IgD-negative memory B cell (primary cell): ENCODE measurements at regions not wholly inside any gene's neighbourhood (a gene's known extent, or its start where the extent isn't known, plus 50 kb on each side); places are given as distances from the start of the nearest gene placed in this dataset.

Experiments used
- H3K27ac Mint-ChIP-seq, 3 donors: one replicate each; pipeline ENCODE4 v1.8.0; 2020 to 2022; ENCODE audit warnings: mild to moderate bottlenecking in 3 of 3, mixed read lengths in 3 of 3, moderate library complexity in 1 of 3
- H3K27me3 Mint-ChIP-seq: one replicate; pipeline ENCODE4 v1.8.0; 2021; ENCODE audit warnings: mixed read lengths
- H3K36me3 Mint-ChIP-seq: one replicate; pipeline ENCODE4 v1.8.0; 2020; ENCODE audit warnings: mild to moderate bottlenecking, mixed read lengths
- H3K4me1 Mint-ChIP-seq, 3 donors: one replicate each; pipeline ENCODE4 v1.8.0; 2020 to 2022; ENCODE audit warnings: mixed read lengths in 3 of 3, mild to moderate bottlenecking in 1 of 3
- H3K4me3 Mint-ChIP-seq, 4 donors: one replicate each; pipeline ENCODE4 v1.8.0; 2020 to 2022; ENCODE audit warnings: mild to moderate bottlenecking in 4 of 4, mixed read lengths in 4 of 4, moderate library complexity in 3 of 4
- H3K9me3 Mint-ChIP-seq, 3 donors: one replicate each; pipeline ENCODE4 v1.8.0; 2020 to 2021; ENCODE audit warnings: mixed read lengths in 3 of 3, mild to moderate bottlenecking in 1 of 3

DNA sequence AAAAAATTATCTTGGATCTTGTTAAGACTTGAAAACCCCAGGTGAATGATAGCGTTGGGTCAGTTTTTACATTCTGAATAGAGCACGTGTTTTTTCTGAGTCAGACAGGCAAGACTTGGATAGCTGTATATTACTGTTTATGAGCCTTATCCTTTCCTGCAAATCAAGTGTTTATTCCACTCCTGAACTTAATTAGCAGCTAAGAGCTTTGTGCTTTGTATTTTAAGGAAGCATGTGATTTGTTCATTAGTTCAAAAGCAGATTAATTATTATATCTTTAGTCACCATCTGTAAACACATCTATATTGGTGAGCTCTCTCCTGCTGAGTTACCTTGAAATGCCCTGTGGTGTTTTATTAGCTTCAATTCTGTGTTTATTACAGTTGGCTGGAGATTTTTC is 98.6 kb upstream of the PRPS1L1 start:
- Mint-ChIP-seq H3K36me3 (no peaks in the 10 kb centered on the region), H3K9me3 (no peaks in the 10 kb centered on the region), H3K27me3 (peaks cover 2% of the 10 kb centered on the region), H3K4me3 (no peak overlapping the region), H3K4me1 (no peaks in the 10 kb centered on the region), H3K27ac (no peak overlapping the region)

DNA sequence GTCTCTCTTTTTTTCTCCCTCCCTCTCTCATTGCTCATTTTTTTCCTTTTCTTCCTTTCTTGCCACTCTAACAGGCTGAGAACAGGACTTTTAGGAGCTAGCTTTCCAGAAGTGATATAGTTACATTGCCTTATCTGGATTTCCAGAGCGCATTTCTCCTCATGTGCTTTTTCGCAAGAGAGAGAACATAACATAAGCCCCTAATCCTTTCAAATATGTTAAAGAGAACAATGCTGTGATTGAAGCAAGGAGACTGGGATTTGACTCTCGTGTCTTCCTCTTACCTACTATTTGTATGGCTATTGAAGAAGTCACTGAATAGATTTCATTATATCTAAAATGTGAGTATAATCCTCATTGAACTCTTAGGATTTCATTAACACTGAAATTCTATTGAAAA is 101.2 kb upstream of the PRPS1L1 start:
- no peaks in the 10 kb centered on the region for H3K36me3 Mint-ChIP-seq
- no peaks in the 10 kb centered on the region for H3K9me3 Mint-ChIP-seq
- no peaks in the 10 kb centered on the region for H3K4me1 Mint-ChIP-seq
- no peak overlapping the region for H3K27ac Mint-ChIP-seq
- peaks cover 2% of the 10 kb centered on the region for H3K27me3 Mint-ChIP-seq
- no peak overlapping the region for H3K4me3 Mint-ChIP-seq

DNA sequence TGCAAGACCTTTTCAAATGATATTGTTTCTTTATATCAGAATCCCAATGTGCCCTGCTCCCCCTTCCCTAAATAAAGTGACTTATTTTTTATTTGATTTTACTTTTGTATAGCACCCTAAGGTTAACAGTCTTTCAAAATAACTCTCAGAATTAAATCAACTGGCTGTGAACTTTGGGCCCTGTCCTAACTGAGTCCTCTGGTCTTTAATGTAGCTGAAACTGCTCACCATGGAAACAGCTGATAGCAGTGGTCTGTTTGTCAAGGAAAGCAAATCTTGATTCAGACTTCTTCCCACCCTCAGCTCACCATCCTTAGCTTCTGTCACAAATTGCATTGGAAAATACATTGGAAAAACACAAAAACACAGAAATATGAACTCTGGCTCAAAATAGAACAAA is 105.2 kb upstream of the PRPS1L1 start:
- Mint-ChIP-seq H3K9me3 (no peaks in the 10 kb centered on the region), H3K36me3 (no peaks in the 10 kb centered on the region), H3K4me3 (no peak overlapping the region), H3K4me1 (no peaks in the 10 kb centered on the region), H3K27me3 (no peaks in the 10 kb centered on the region), H3K27ac (no peak overlapping the region)

DNA sequence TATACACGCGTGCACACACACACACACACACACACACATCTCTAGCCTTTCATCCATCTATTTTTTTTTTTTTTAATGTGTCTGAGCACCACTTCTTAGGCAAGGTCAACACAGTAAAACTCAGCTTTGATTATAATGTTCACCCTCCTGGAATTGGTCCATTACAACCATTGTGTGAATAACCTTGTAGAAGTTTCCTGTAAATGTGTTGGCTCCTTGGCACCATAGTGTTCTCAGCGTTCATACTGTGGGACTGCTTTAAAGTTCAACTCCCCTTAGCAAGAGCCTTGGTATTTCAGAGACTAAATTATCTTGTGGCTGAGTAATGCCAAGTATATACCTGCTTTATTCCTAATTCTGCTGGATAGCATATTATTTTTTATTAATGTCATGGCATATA is 106.3 kb upstream of the PRPS1L1 start:
- Mint-ChIP-seq H3K4me1 (no peaks in the 10 kb centered on the region), H3K4me3 (no peak overlapping the region), H3K27me3 (peaks cover 1% of the 10 kb centered on the region), H3K9me3 (peaks cover 0 to 2% (median 0%) of the 10 kb centered on the region in 3 donors), H3K36me3 (no peaks in the 10 kb centered on the region), H3K27ac (no peak overlapping the region)

DNA sequence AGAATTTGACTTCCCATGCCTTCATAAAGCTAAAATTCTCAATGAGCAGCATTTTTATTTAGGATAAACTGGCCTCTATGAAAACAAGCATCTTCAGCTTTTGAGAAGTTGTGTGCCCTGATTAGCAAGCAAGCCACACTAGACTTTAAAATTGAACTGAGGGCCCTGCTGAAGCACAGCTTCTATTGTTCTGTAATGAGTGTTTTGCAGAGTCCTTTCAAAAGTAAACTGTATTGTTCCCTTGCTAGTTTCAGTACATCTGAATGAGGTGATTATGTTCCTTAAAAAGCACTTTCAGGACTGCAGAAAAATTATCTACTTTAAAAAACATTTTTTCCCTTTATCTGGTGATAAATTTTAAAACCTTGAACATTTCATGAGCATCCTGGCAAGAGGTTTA is 113.3 kb upstream of the PRPS1L1 start:
- H3K4me1 Mint-ChIP-seq = peaks cover 0 to 11% (median 3%) of the 10 kb centered on the region in 3 donors
- H3K9me3 Mint-ChIP-seq = peaks cover 0 to 2% (median 0%) of the 10 kb centered on the region in 3 donors
- no peak overlapping the region for H3K27ac Mint-ChIP-seq
- H3K36me3 Mint-ChIP-seq = no peaks in the 10 kb centered on the region
- H3K27me3 Mint-ChIP-seq = peaks cover 3% of the 10 kb centered on the region
- H3K4me3 Mint-ChIP-seq = no peak overlapping the region

DNA sequence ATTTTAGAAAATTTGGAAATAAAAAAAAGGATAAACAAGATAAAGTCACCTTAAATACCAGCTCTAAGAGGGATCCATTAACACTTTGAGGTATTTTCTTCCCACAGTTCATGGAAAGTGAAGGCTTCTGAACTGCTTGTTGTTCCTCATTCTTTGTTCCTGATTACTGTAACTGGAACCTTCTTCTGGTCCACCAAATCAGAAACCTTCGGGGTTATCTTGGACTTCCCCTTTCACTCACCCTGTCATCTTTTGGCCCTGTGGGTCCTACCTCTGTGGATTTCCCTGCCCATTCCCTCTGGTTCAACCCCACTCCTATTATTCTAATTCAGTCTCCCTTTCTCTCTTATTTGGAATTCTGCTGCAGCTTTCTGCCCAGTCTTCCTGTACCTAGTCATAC is 116.5 kb upstream of the PRPS1L1 start:
- Mint-ChIP-seq H3K36me3 (no peaks in the 10 kb centered on the region), H3K27ac (no peak overlapping the region), H3K9me3 (no peaks in the 10 kb centered on the region), H3K4me1 (peaks cover 0 to 11% (median 3%) of the 10 kb centered on the region in 3 donors), H3K27me3 (peaks cover 2% of the 10 kb centered on the region), H3K4me3 (no peak overlapping the region)

DNA sequence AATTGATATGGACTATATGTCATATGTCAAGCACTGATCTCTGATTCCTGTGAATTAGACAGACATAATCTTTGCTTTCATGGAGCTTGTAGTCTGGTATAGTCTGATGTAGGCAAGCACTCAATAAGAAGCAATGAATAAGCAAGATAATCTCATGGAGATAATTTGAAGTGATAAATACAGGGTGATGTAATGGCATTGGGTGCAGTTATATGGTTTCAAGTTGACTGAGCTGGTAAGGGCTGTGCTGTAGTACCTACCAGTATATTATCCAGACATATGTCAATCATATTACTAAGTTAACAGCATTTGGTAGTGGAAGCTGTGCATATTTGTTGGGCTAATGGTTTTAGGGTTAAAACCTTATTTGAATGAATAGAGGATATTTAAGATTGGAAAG is 117.5 kb upstream of the PRPS1L1 start:
- peaks cover 0 to 11% (median 3%) of the 10 kb centered on the region in 3 donors for H3K4me1 Mint-ChIP-seq
- H3K27me3 Mint-ChIP-seq = no peaks in the 10 kb centered on the region

DNA sequence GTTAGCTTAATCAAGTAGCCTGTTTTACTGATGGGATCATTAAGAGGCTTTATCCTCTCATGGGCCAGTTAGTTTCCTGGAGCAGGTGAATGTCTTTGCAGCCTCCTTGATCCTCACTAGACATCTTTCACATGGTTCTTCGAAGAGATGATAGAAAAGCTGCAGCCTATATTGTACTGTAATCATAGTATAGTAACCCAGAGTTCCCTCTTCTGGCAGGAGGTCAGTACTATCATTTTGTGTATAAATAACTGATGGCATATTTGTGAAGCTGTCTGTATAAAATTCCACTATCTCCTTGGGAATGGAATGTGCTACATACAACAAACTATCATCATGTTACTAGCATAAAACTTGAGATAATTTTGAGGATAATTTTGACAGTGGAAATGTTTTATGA is 123.8 kb upstream of the PRPS1L1 start:
- H3K4me1 Mint-ChIP-seq = peaks cover 0 to 8% (median 1%) of the 10 kb centered on the region in 3 donors
- no peak overlapping the region for H3K27ac Mint-ChIP-seq
- H3K9me3 Mint-ChIP-seq = peaks cover 0 to 3% (median 0%) of the 10 kb centered on the region in 3 donors
- no peaks in the 10 kb centered on the region for H3K27me3 Mint-ChIP-seq
- no peak overlapping the region for H3K4me3 Mint-ChIP-seq
- no peaks in the 10 kb centered on the region for H3K36me3 Mint-ChIP-seq

More for the DNA sequence above, 117.5 kb upstream of the PRPS1L1 start:
- Mint-ChIP-seq H3K27ac (no peak overlapping the region), H3K9me3 (no peaks in the 10 kb centered on the region), H3K36me3 (no peaks in the 10 kb centered on the region), H3K4me3 (no peak overlapping the region)

DNA sequence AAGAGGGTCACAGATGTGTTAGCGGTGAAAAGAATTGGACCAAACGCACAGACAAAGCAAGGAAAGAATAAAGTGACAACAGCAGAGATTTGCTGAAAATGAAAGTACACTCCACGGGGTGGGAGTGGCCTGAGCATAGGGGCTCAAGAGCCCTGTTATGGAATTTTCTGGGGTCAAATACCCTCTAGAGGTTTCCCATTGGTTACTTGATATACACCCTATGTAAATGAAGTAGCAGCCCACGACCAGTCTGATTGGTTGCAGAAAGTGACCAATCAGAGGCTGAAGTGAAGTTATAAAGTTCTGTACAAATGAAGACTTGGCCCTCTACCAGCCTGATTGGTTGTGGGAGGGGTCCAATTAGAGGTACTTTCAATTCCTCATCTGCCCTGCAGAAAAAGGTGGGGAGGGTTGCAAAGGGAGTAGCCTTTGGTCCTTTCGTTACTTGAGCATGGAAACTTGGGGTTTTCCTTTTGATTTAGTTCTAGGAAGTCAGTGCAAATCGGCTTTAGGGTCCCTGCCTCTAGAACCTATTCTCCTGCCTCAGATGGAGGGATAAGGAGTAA is 125.6 kb upstream of the PRPS1L1 start:
- peaks cover 0 to 8% (median 1%) of the 10 kb centered on the region in 3 donors for H3K4me1 Mint-ChIP-seq
- peaks cover 3% of the 10 kb centered on the region for H3K27me3 Mint-ChIP-seq
- no peak overlapping the region for H3K27ac Mint-ChIP-seq
- H3K4me3 Mint-ChIP-seq = no peak overlapping the region
- no peaks in the 10 kb centered on the region for H3K36me3 Mint-ChIP-seq
- H3K9me3 Mint-ChIP-seq = peaks cover 0 to 3% (median 0%) of the 10 kb centered on the region in 3 donors

DNA sequence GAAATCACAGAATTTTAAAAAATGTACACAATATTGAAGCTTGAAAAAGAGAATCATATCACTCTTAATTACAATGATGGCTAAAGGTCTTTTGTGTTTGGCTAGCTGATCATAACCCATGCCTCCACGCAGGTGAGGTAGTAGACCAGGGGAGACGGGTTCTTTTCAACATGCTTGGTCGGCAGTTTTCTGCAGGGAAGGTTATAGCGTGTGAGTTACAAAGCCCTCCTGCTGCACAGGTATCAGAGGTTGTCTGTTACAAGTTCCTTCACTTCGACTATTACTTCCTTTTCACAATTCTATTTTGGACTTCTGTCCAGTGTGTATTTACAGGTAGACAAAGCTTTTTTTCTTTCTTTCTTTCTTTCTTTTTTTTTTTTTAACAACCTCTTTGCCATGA is 127.1 kb upstream of the PRPS1L1 start:
- Mint-ChIP-seq H3K27ac (no peak overlapping the region), H3K9me3 (peaks cover 0 to 3% (median 0%) of the 10 kb centered on the region in 3 donors), H3K27me3 (peaks cover 5% of the 10 kb centered on the region), H3K36me3 (peaks cover 3% of the 10 kb centered on the region), H3K4me1 (peaks cover 0 to 8% (median 1%) of the 10 kb centered on the region in 3 donors), H3K4me3 (no peak overlapping the region)

DNA sequence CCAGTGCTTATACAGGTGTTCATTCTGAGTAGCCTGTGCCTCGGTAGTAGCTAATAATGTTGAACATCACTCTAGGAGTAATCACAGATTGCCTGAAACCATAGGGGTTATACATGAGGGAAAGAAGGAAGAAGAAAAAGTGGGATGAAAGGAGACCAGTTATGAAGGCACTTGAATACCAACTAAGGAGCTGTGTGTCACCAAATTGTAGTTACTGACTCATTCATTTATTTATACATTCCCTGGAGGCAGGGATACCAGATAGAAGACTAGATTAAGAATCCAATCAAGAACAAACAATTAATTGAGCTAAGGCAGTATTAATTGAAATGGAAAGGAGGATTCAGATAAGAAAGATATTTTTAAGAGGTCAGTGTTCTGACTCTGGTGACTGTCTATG is 129.6 kb upstream of the PRPS1L1 start:
- Mint-ChIP-seq H3K36me3 (peaks cover 3% of the 10 kb centered on the region), H3K27ac (no peak overlapping the region), H3K4me3 (no peak overlapping the region), H3K27me3 (peaks cover 5% of the 10 kb centered on the region), H3K9me3 (peaks cover 0 to 3% (median 0%) of the 10 kb centered on the region in 3 donors), H3K4me1 (peaks cover 0 to 8% (median 1%) of the 10 kb centered on the region in 3 donors)

DNA sequence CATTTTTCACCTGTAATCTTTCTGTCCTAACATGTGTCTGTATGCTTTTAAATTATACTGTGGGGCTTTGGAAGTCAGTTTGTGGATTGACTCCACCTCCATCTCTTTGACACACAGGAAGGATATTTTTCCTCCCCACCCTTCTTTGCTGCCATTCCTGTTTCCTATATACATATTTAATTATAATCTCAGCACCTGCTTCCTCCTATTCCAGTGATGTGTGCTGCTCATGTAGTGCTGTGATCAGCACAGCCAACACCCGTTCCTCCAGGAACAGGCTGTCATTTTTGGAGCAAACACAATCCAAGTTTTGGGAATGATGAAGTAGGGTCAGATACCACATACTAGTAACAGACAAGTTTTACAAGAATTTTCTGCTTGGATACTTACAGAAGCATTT is 135.0 kb upstream of the PRPS1L1 start:
- H3K36me3 Mint-ChIP-seq = peaks cover 3% of the 10 kb centered on the region
- H3K4me1 Mint-ChIP-seq = no peaks in the 10 kb centered on the region
- peaks cover 2% of the 10 kb centered on the region for H3K27me3 Mint-ChIP-seq
- no peak overlapping the region for H3K27ac Mint-ChIP-seq
- no peak overlapping the region for H3K4me3 Mint-ChIP-seq
- no peaks in the 10 kb centered on the region for H3K9me3 Mint-ChIP-seq

DNA sequence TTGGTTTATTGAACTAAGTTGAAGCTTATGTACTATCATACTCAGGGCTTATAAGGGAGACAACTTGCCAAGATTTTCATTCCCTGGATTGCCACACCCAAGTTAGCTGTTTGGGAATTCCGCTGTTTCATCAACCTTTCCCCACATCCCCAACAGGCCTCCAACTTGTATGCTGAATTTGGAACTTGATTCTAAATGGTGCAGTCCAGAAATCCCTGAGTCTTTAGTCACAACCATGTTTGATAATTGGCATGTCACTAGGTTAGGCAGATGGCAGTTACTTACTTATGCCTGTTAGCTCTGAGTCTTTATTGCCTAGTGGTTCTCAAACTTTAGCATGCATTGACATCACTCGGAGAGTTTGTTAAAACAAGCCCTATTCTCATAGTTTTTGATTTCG is 135.4 kb upstream of the PRPS1L1 start:
- Mint-ChIP-seq H3K27me3 (peaks cover 2% of the 10 kb centered on the region), H3K27ac (no peak overlapping the region), H3K36me3 (peaks cover 3% of the 10 kb centered on the region), H3K4me3 (no peak overlapping the region), H3K4me1 (no peaks in the 10 kb centered on the region), H3K9me3 (no peaks in the 10 kb centered on the region)

DNA sequence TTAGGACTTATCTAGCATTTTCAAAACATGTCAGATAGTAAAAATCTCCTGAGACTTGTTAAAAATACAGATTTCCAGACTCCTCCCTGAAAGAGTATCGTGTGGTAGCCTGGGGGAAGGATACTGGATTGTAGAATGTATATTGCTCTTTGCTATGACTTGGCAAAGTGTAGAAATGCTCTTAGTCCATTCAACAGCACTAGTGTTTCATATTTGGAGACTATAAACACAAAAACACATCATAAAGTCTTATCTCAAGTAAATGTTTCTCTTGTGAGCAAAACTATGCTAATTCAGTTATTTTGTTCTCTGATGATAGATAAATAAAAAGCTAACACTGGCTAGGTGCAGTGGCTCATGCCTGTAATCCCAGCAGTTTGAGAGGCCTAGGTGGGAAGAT is 137.5 kb upstream of the PRPS1L1 start:
- H3K4me3 Mint-ChIP-seq = no peak overlapping the region
- H3K36me3 Mint-ChIP-seq = no peaks in the 10 kb centered on the region
- peak overlapping the region in 1 of 3 donors; percentile 64 for H3K27ac Mint-ChIP-seq
- no peaks in the 10 kb centered on the region for H3K4me1 Mint-ChIP-seq
- no peaks in the 10 kb centered on the region for H3K27me3 Mint-ChIP-seq
- peaks cover 0 to 2% (median 0%) of the 10 kb centered on the region in 3 donors for H3K9me3 Mint-ChIP-seq

DNA sequence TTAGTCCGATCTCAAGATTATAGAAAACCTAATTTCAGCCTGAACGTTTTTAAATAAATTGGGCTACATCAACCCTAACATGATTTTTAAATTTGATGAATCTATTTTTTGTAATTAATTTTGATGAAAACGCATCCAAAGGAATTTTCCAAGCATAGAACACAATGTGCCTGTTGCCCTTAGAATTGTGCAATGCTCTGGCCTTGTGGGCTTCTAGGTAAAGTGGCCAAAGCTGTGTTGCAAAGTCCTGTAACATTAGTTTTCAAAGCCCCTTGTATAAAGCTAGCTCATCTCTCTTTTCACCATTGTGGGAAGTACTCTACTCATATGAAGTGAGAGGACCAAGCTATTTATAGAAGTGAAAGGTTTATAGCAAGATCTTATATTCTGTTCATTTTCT is 138.4 kb upstream of the PRPS1L1 start:
- no peak overlapping the region for H3K4me3 Mint-ChIP-seq
- peaks cover 0 to 4% (median 0%) of the 10 kb centered on the region in 3 donors for H3K9me3 Mint-ChIP-seq
- H3K4me1 Mint-ChIP-seq = no peaks in the 10 kb centered on the region
- H3K27me3 Mint-ChIP-seq = no peaks in the 10 kb centered on the region
- H3K36me3 Mint-ChIP-seq = no peaks in the 10 kb centered on the region
- peak overlapping the region in 1 of 3 donors; percentile 64 for H3K27ac Mint-ChIP-seq

DNA sequence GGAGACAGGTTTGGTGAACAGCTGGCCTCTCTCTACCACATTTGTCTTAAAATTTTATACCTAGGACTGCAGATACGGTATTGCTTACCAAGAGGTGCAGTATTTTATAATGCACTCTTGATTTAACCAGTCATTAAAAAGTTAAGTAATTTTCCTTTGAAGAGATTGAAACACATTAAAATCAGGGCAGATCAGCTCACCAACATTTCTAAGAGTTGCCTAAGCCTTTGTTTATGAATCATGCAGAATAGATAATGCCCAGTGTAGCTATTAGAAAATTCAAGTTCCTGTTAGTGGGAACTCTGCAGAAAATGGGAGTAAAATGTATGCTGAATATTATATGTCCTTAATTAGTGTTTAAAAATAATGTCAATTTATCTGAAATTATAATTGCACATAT is 140.2 kb upstream of the PRPS1L1 start:
- no peaks in the 10 kb centered on the region for H3K4me1 Mint-ChIP-seq
- no peak overlapping the region for H3K4me3 Mint-ChIP-seq
- peaks cover 0 to 4% (median 2%) of the 10 kb centered on the region in 3 donors for H3K9me3 Mint-ChIP-seq
- no peaks in the 10 kb centered on the region for H3K36me3 Mint-ChIP-seq
- H3K27ac Mint-ChIP-seq = no peak overlapping the region
- H3K27me3 Mint-ChIP-seq = no peaks in the 10 kb centered on the region
